ENCODE measurements at regions not wholly inside any gene's neighbourhood (a gene's known extent, or its start where the extent isn't known, plus 50 kb on each side); places are given as distances from the start of the nearest gene placed in this dataset.
A peak's percentile ranks its signal among the peaks of the same experiment; 100 is the strongest.

- DNase-seq, result no peak
These were observed 239.2 kb downstream of the MSRB3 start for GRCh38 chr12:65517656-65518210.

- no peak for DNase-seq
These were observed 240.3 kb downstream of the MSRB3 start for GRCh38 chr12:65518771-65519170.

- no peak for DNase-seq
These were observed 242.2 kb downstream of the MSRB3 start for GRCh38 chr12:65520658-65521057.

GRCh38 chr12:65522956-65523860, 244.7 kb downstream of the MSRB3 start:
- no peak for DNase-seq

- DNase-seq, result no peak
These were observed 246.2 kb downstream of the MSRB3 start for GRCh38 chr12:65524666-65525065.

- no peak for DNase-seq
These were observed 247.1 kb downstream of the MSRB3 start for GRCh38 chr12:65525491-65526141.

DNA sequence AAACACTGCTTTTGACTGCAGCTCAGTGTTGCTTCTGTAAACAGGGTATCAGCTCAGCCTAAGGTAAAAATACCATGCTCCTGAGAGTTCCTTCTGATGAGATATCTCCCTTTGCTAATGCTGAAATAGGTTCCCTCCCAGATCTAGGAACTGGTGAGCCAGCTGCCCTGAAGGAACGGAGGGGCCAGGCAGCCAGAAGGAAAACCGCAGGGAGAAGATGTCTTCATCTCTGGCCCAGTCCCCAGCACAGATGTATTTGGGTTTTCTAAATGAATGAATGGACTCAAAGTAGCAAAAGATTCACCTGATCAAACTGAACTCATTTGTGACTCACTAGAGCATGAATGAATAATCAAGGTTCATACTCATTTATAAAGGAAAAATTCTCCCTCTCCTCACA, 247.8 kb downstream of the MSRB3 start:
- DNase-seq, result no peak

DNA sequence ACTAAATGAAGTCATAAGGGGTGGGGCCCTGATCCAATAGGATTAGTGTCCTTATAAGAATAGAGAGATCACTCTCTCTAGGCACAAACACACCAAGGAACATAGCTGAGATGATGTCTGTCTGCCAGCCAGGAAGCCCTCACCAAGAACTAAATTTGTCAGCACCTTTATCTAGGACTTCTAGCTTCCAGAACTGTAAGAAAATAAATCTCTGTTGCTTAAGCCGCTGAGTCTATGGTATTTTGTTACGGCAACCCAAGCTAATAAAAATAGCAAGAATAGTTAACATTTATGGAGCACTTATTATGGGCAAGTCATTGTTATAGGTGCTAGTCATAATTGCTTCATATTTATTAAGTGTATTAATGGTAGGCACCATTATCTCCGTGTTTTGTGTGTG, 249.6 kb downstream of the MSRB3 start:
- DNase-seq, result no peak

GRCh38 chr12:65529106-65529505, 250.6 kb downstream of the MSRB3 start:
- DNase-seq, result no peak

DNA sequence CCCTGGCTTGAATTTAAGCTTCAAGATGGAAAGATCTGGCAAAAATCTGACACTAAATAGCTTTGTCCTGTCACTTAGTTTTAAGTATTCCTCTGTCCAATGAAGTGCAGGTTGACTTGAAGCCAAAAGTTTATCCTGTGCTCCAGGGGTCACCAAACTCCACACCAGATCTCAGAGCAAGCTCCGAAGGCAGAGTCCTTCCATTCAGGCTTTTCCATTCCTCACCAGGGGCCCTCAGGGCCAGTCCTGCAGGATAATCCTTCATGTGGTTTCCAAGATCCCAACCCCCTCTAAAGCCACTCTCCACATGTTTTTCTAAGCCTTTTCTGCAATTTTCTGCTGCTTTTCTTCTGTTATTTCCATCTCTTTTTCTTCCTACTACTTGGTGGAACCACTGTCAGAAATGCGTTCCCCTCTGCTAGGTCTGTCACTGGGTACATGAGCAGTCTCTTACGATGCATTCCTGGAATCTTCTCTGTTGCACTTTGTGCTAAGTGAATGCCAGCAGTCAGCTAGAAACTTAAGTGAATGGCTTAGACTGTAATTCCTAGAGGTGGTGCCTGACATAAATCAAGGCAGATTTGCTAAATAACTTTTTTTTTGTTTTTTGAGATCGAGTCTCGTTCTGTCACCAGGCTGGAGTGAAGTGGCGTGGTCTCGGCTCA, 251.4 kb downstream of the MSRB3 start:
- DNase-seq, result no peak

GRCh38 chr12:65532162-65532561, 253.7 kb downstream of the MSRB3 start:
- no peak for DNase-seq

GRCh38 chr12:65532764-65533163, 254.3 kb downstream of the MSRB3 start:
- peak; percentile 44 for DNase-seq

GRCh38 chr12:65533177-65533883, 254.8 kb downstream of the MSRB3 start:
- no peak for DNase-seq

DNA sequence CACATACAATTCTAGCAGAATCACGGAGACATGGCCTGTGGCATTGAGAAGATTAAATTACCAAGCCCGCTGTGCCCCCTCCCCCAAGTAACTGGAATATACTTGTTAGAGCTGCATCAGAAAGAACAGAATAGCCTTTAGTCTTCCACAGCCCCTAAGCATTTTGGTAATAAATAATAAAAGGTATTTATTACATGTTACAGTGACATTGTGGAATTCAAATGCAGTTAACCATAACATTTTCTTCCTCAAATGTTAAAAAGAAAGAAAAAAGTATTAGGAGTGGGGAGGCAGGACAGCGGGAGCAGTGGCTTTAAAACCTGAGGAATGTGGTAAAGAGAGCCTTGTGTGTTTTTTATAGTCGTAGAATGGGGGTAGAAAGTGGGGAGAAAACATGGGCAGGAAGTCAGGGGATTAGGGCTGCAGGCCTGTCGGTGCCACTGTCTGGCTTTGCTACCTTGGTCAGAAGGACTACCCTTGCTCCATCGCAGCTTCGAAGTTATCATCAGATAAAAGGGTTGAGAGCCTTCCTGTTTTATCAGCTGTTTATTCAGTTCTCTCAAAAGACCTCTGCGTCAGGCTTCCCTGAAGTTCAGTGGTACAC, 255.9 kb downstream of the MSRB3 start:
- DNase-seq, result no peak

GRCh38 chr12:65535946-65536345, 257.5 kb downstream of the MSRB3 start:
- DNase-seq, result no peak

DNA sequence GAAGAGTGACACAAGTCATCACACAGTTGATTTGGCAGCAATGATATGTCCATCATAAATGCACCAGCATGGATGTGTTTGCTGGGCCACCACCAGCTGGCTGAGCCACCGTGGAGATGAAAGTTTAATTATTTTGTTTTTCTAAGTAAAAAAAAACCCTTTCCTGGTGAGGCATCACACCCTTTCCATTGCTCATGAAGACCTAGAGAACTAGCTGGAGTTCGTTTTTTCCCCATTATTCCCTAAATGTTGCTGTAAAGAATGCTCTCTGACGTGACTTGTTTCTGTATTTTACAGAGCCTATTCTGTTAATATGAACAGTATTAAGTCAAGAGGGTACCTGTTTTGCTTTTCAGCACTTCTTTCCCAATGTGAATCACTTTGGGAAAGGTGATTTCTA, 257.9 kb downstream of the MSRB3 start:
- no peak for DNase-seq

GRCh38 chr12:65536876-65537681, 258.6 kb downstream of the MSRB3 start:
- DNase-seq, result peak; percentile 70

DNA sequence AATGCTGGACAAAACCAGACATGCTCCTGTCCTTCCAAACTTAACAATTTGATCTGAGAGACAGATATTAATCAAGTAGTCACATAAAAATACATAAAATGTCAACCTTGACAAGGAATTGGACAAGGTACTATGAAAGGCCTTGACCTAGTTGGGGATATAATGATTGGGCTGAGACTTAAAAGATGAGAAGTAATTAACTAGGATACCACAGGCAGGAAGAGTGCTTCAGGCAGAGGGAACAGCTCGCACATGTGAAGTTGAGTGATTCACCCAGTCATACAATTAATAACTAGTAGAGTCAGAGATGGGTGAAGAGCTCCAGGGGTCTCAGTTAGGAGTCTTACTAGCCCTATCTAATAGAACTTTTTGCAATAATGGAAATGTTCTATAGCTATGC, 259.5 kb downstream of the MSRB3 start:
- no peak for DNase-seq

DNA sequence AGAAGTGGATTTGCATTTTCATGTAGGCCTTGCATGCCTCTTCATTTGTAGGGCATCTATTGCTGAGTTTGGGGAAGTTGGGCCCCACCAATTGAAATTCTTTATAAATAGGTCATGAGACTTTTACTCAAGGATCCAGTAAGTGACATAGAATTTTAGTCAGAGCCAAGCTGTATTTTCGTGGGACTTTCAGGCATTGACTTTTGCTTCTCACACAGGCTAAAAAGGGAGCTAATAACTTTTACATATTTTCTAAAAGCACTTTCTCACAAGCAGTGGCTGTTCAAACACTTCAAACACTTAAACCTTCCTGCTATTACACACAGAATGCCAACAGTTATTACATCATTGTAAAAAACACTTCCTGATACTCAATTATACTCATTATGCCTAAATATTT, 260.5 kb downstream of the MSRB3 start:
- DNase-seq, result no peak

DNA sequence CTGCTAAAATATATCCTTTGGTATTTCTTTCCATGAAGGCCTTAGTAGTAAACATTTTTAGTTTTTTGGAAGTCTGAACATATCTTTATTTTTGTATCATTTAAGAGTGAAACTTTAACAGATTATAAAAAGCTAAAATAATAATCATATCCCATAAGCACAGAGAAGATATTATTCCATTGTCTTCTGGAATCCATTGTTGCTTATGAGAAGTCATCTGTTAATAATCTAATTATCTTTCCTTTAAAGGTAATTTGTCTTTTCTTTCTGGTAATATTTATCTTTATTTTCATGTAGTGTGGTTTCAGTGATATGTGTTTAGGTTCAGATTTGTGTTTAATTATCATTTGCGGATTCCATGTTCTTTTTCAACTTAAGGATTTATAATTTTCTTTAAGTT, 261.7 kb downstream of the MSRB3 start:
- DNase-seq, result no peak

DNA sequence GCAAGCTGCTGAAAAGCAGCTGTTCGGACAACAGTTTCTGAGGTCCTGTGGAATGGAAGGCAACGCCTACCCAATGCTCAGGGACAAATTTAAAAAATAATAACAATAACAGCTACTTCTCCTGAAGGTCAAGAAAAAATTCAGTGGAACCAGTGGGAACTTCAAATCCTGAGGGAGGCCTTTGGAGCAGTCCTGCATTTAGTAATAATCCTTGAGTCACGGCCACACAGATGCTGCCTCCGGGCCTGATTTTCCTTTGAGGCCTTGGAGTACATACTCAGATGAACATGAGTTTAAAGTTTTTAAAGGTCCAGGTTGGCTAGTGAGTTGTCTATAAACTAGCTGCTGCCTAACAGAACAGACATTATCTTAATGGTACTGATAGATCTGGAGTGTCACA, 268.0 kb downstream of the MSRB3 start:
- no peak for DNase-seq

Measured in femur (tissue), 1 donor.